Astrocyte (in vitro differentiated cells and primary cell): ENCODE measurements at regions not wholly inside any gene's neighbourhood (a gene's known extent, or its start where the extent isn't known, plus 50 kb on each side); places are given as distances from the start of the nearest gene placed in this dataset.

Experiments used
- DNase-seq: peaks from one replicate; pipeline ENCODE4 v3.0.0-alpha.2; 2010; ENCODE audit warnings: low read depth
- FAIRE-seq: peaks from 2 replicates; lab custom pipeline; 2011; peaks lifted over from hg19 to GRCh38; lab: Jason Lieb, UNC
- H2AFZ ChIP-seq: 2 replicates; pipeline ENCODE4 v1.6.0; 2012; ENCODE audit warnings: low read depth, low read length, inconsistent platforms
- H3K27ac ChIP-seq: 2 replicates; pipeline ENCODE4 v1.5.1; 2011; ENCODE audit warnings: low read depth, low read length, inconsistent platforms
- H3K27me3 ChIP-seq: 2 replicates; pipeline ENCODE4 v1.6.0; 2011; ENCODE audit warnings: low read length, inconsistent platforms; ENCODE audit not compliant: insufficient read depth
- H3K36me3 ChIP-seq: 2 replicates; pipeline ENCODE4 v1.5.1; 2011; ENCODE audit warnings: low read length, inconsistent platforms; ENCODE audit not compliant: insufficient read depth
- H3K4me1 ChIP-seq: 2 replicates; pipeline ENCODE4 v1.5.1; 2011; ENCODE audit warnings: low read length, inconsistent platforms; ENCODE audit not compliant: insufficient read depth
- H3K4me2 ChIP-seq: 2 replicates; pipeline ENCODE4 v1.6.0; 2012; ENCODE audit warnings: low read length, inconsistent platforms
- H3K4me3 ChIP-seq: 2 replicates; pipeline ENCODE4 v1.5.1; 2011; ENCODE audit warnings: low read depth, mild to moderate bottlenecking, low read length, inconsistent platforms; ENCODE audit not compliant: insufficient read depth
- H3K79me2 ChIP-seq: 2 replicates; pipeline ENCODE4 v1.6.0; 2012; ENCODE audit warnings: mild to moderate bottlenecking, low read length, inconsistent platforms; ENCODE audit not compliant: insufficient read depth
- H3K9ac ChIP-seq: 2 replicates; pipeline ENCODE4 v1.6.0; 2012; ENCODE audit warnings: mild to moderate bottlenecking, low read length, inconsistent platforms
- H3K9me3 ChIP-seq: 2 replicates; pipeline ENCODE4 v1.5.1; 2012; ENCODE audit warnings: low read depth, mild to moderate bottlenecking, low read length, inconsistent platforms; ENCODE audit not compliant: insufficient read depth
- H4K20me1 ChIP-seq: 2 replicates; pipeline ENCODE4 v1.6.0; 2012; ENCODE audit warnings: low read length, inconsistent platforms; ENCODE audit not compliant: insufficient read depth
- H3K27ac Mint-ChIP-seq: one replicate; pipeline ENCODE4 v1.8.0; 2021; ENCODE audit warnings: mild to moderate bottlenecking, mixed read lengths; ENCODE audit not compliant: unreplicated experiment
- H3K27me3 Mint-ChIP-seq: one replicate; pipeline ENCODE4 v1.8.0; 2021; ENCODE audit warnings: low read depth, mixed read lengths; ENCODE audit not compliant: unreplicated experiment
- H3K36me3 Mint-ChIP-seq: one replicate; pipeline ENCODE4 v1.8.0; 2021; ENCODE audit warnings: low read depth, mixed read lengths; ENCODE audit not compliant: unreplicated experiment
- H3K4me1 Mint-ChIP-seq: one replicate; pipeline ENCODE4 v1.8.0; 2021; ENCODE audit warnings: low read depth, mixed read lengths; ENCODE audit not compliant: unreplicated experiment
- H3K4me3 Mint-ChIP-seq: one replicate; pipeline ENCODE4 v1.8.0; 2021; ENCODE audit warnings: mild to moderate bottlenecking, moderate library complexity, mixed read lengths; ENCODE audit not compliant: unreplicated experiment
- H3K9me3 Mint-ChIP-seq: one replicate; pipeline ENCODE4 v1.8.0; 2021; ENCODE audit warnings: mild to moderate bottlenecking, mixed read lengths; ENCODE audit not compliant: unreplicated experiment
- EZH2 ChIP-seq: IDR thresholded peaks from 2 replicates; pipeline ENCODE4 v1.6.1; 2012; ENCODE audit warnings: mild to moderate bottlenecking, low read length, inconsistent platforms; ENCODE audit not compliant: insufficient read depth
- TF ChIP-seq, protein P1 (sequence below): IDR thresholded peaks from 2 replicates; pipeline ENCODE4 v1.5.1; 2011; ENCODE audit warnings: low read depth, mild to moderate bottlenecking, inconsistent platforms, low read length, moderate library complexity; ENCODE audit not compliant: insufficient read depth

GRCh38 chr22:48264586-48264985, 1502.1 kb downstream of the TBC1D22A start:
- Histone ChIP-seq H2AFZ (no peak overlapping the region), H3K27ac (no peak overlapping the region)

GRCh38 chr22:48263791-48264351, 1501.4 kb downstream of the TBC1D22A start:
- FAIRE-seq (no peak), DNase-seq (no peak)
- Histone ChIP-seq H3K27me3 (no peaks in the 10 kb centered on the region), H4K20me1 (no peaks in the 10 kb centered on the region), H3K27ac (no peak overlapping the region), H3K4me1 (no peaks in the 10 kb centered on the region), H3K9ac (no peak overlapping the region), H3K4me2 (no peak overlapping the region), H3K9me3 (peaks cover 16% of the 10 kb centered on the region), H2AFZ (no peak overlapping the region), H3K79me2 (no peaks in the 10 kb centered on the region), H3K36me3 (no peaks in the 10 kb centered on the region), H3K4me3 (no peak overlapping the region)
- Mint-ChIP-seq H3K4me3 (no peak overlapping the region), H3K36me3 (no peaks in the 10 kb centered on the region), H3K27ac (no peak overlapping the region), H3K9me3 (peaks cover 4% of the 10 kb centered on the region), H3K4me1 (no peaks in the 10 kb centered on the region), H3K27me3 (peaks cover 49% of the 10 kb centered on the region)
- TF ChIP-seq EZH2 = no peak
- TF ChIP-seq, protein P1, sequence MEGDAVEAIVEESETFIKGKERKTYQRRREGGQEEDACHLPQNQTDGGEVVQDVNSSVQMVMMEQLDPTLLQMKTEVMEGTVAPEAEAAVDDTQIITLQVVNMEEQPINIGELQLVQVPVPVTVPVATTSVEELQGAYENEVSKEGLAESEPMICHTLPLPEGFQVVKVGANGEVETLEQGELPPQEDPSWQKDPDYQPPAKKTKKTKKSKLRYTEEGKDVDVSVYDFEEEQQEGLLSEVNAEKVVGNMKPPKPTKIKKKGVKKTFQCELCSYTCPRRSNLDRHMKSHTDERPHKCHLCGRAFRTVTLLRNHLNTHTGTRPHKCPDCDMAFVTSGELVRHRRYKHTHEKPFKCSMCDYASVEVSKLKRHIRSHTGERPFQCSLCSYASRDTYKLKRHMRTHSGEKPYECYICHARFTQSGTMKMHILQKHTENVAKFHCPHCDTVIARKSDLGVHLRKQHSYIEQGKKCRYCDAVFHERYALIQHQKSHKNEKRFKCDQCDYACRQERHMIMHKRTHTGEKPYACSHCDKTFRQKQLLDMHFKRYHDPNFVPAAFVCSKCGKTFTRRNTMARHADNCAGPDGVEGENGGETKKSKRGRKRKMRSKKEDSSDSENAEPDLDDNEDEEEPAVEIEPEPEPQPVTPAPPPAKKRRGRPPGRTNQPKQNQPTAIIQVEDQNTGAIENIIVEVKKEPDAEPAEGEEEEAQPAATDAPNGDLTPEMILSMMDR = no peak

More at GRCh38 chr22:48264586-48264985, 1502.1 kb downstream of the TBC1D22A start:
- Histone ChIP-seq H3K9ac (no peak overlapping the region), H3K4me2 (no peak overlapping the region), H3K9me3 (peaks cover 17% of the 10 kb centered on the region), H3K4me1 (no peaks in the 10 kb centered on the region), H3K27me3 (no peaks in the 10 kb centered on the region), H3K36me3 (no peaks in the 10 kb centered on the region), H4K20me1 (no peaks in the 10 kb centered on the region), H3K79me2 (no peaks in the 10 kb centered on the region), H3K4me3 (no peak overlapping the region)
- Mint-ChIP-seq H3K27me3 (peaks cover 42% of the 10 kb centered on the region), H3K9me3 (peaks cover 2% of the 10 kb centered on the region), H3K27ac (no peak overlapping the region), H3K4me3 (no peak overlapping the region), H3K4me1 (no peaks in the 10 kb centered on the region), H3K36me3 (no peaks in the 10 kb centered on the region)
- FAIRE-seq (no peak), DNase-seq (no peak)
- TF ChIP-seq EZH2 = no peak
- TF ChIP-seq, protein P1 = no peak

DNA sequence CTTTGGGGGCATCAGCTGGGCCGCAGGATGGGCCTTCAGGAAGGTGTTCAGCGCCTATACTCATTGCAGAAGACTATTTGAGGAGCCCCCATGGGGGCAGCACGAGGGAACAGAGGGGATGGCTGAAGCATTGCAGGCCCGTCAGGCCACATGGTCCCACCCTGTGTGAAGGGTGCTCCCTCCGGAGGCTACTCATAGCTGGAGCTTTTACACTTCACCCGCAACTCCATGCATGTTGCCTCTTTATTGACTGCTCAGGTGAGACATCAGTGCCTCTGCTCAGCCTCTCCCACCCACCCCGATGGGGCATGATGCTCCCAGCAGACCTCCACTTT, 1500.9 kb downstream of the TBC1D22A start:
- Histone ChIP-seq H3K27ac (no peak overlapping the region), H2AFZ (no peak overlapping the region), H3K4me1 (no peaks in the 10 kb centered on the region), H3K9ac (no peak overlapping the region), H3K36me3 (no peaks in the 10 kb centered on the region), H3K79me2 (no peaks in the 10 kb centered on the region), H3K27me3 (no peaks in the 10 kb centered on the region), H4K20me1 (no peaks in the 10 kb centered on the region), H3K4me2 (no peak overlapping the region), H3K4me3 (no peak overlapping the region), H3K9me3 (peaks cover 16% of the 10 kb centered on the region)
- peaks cover 4% of the 10 kb centered on the region for H3K9me3 Mint-ChIP-seq
- FAIRE-seq = no peak
- H3K27ac Mint-ChIP-seq = no peak overlapping the region
- no peaks in the 10 kb centered on the region for H3K4me1 Mint-ChIP-seq
- H3K4me3 Mint-ChIP-seq = no peak overlapping the region
- TF ChIP-seq, protein P1 = no peak
- no peak for TF ChIP-seq EZH2
- H3K27me3 Mint-ChIP-seq = peaks cover 51% of the 10 kb centered on the region
- H3K36me3 Mint-ChIP-seq = no peaks in the 10 kb centered on the region
- no peak for DNase-seq
